ENCODE measurements at regions not wholly inside any gene's neighbourhood (a gene's known extent, or its start where the extent isn't known, plus 50 kb on each side); places are given as distances from the start of the nearest gene placed in this dataset.
"Not testable (repeated sequence)": the region's sequence is repeated elsewhere in the genome, so short reads cannot be mapped to it uniquely, and the experiment has no call there.

- Histone ChIP-seq H3K27ac (no peak overlapping the region), H3K9me3 (no peaks in the 10 kb centered on the region), H3K27me3 (no peaks in the 10 kb centered on the region), H3K36me3 (no peaks in the 10 kb centered on the region), H3K4me3 (no peak overlapping the region), H3K4me1 (no peaks in the 10 kb centered on the region)
- no peak for DNase-seq (ENCODE audit: low spot score in 2 of 2)
- intact Hi-C loops (cut with DNase I; ENCODE audit: low total_unique reads), result no loop called here
- TF ChIP-seq POLR2A (IDR thresholded peaks at IDR 0.05) (no peak), POLR2AphosphoS5 (IDR thresholded peaks at IDR 0.05) (no peak), CTCF (IDR thresholded peaks at IDR 0.05) (no peak)
Observed at GRCh38 chr6:43885399-43886066, 115.5 kb downstream of the VEGFA start.

GRCh38 chr6:43884652-43885022 lies 114.6 kb downstream of the VEGFA start:
- Histone ChIP-seq H3K36me3 (no peaks in the 10 kb centered on the region), H3K27me3 (no peaks in the 10 kb centered on the region), H3K4me1 (no peaks in the 10 kb centered on the region), H3K27ac (peak overlapping the region in 1 of 2 donors; percentile 52), H3K4me3 (no peak overlapping the region), H3K9me3 (no peaks in the 10 kb centered on the region)
- TF ChIP-seq POLR2A (IDR thresholded peaks at IDR 0.05), result no peak
- no peak for TF ChIP-seq CTCF (IDR thresholded peaks at IDR 0.05)
- TF ChIP-seq POLR2AphosphoS5 (IDR thresholded peaks at IDR 0.05), result no peak
- intact Hi-C loops (cut with DNase I; ENCODE audit: low total_unique reads), result no loop called here
- no peak for DNase-seq (ENCODE audit: low spot score in 2 of 2)

GRCh38 chr6:43883847-43884651 lies 114.0 kb downstream of the VEGFA start:
- peak in 1 of 2 donors; percentile 36 for DNase-seq (ENCODE audit: low spot score in 2 of 2)
- no peaks in the 10 kb centered on the region for H3K27me3 ChIP-seq
- H3K4me3 ChIP-seq, result no peak overlapping the region
- intact Hi-C loops (cut with DNase I; ENCODE audit: low total_unique reads), result no loop called here
- H3K27ac ChIP-seq, result peak overlapping the region; percentile 34 to 52
- no peaks in the 10 kb centered on the region for H3K4me1 ChIP-seq
- no peaks in the 10 kb centered on the region for H3K9me3 ChIP-seq
- TF ChIP-seq POLR2A (IDR thresholded peaks at IDR 0.05) (no peak), CTCF (IDR thresholded peaks at IDR 0.05) (no peak)
- no peaks in the 10 kb centered on the region for H3K36me3 ChIP-seq

GRCh38 chr6:43882690-43883448 lies 112.9 kb downstream of the VEGFA start:
- H3K27me3 ChIP-seq; intact Hi-C loops (cut with DNase I; ENCODE audit: low total_unique reads); H3K36me3 ChIP-seq; DNase-seq (ENCODE audit: low spot score in 2 of 2); H3K9me3 ChIP-seq; H3K27ac ChIP-seq; H3K4me3 ChIP-seq; H3K4me1 ChIP-seq: not testable (repeated sequence)

- Histone ChIP-seq H3K27me3 (no peaks in the 10 kb centered on the region), H3K36me3 (no peaks in the 10 kb centered on the region), H3K27ac (no peak overlapping the region), H3K9me3 (no peaks in the 10 kb centered on the region), H3K4me1 (no peaks in the 10 kb centered on the region), H3K4me3 (no peak overlapping the region)
- DNase-seq (ENCODE audit: low spot score in 2 of 2), result no peak
- intact Hi-C loops (cut with DNase I; ENCODE audit: low total_unique reads), result no loop called here
- TF ChIP-seq CTCF (IDR thresholded peaks at IDR 0.05), result no peak
- TF ChIP-seq POLR2AphosphoS5 (IDR thresholded peaks at IDR 0.05), result no peak
- TF ChIP-seq POLR2A (IDR thresholded peaks at IDR 0.05), result no peak
Observed at GRCh38 chr6:43880236-43881137, 110.5 kb downstream of the VEGFA start.

All from breast epithelium (tissue), 4 donors.